NCI-H2107 treated with DMSO at 0.1 percent for 48 hours (cell line): ENCODE measurements at regions not wholly inside any gene's neighbourhood (a gene's known extent, or its start where the extent isn't known, plus 50 kb on each side); places are given as distances from the start of the nearest gene placed in this dataset.

Experiments used
- DNase-seq: peaks from one replicate; lab custom pipeline; 2025; ENCODE audit not compliant: unreplicated experiment; lab: John Stamatoyannopoulos, UW

- DNase-seq = no peak
These were observed 292.6 kb downstream of the NFKBIZ start for GRCh38 chr3:102141928-102142239.

DNA sequence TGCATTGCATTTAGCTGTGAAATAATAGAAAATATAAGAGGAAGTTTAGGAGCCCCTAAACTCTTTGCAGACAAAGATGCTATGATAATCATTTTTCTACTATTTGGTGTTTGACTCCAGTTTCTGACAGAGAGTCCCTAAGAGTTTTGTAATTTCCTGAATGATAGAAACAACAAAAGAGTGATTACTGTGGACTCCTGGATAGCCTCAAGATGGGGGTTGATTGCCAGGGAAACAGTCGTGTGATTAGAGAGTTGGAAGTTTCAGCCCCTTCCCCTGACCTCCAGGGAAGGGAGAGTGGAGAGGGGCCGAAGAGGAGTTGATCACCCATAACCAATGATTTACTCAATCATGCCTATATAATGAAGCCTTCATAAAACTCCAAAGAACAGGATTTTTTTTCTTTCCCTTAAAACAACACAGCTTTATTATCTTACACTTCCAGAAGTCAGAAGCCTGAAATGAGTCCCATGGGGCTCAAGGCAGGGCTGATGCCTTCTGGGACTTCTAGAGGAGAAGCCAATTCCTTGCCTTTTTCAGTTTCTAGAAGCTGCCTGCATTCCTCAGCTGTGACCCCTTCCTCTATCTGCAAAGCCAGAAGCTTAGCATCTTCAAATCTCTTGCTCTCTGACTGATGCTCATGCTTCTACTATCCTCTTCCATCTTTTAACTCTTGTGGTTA, 292.3 kb upstream of the ZPLD1 start:
- no peak for DNase-seq

DNA sequence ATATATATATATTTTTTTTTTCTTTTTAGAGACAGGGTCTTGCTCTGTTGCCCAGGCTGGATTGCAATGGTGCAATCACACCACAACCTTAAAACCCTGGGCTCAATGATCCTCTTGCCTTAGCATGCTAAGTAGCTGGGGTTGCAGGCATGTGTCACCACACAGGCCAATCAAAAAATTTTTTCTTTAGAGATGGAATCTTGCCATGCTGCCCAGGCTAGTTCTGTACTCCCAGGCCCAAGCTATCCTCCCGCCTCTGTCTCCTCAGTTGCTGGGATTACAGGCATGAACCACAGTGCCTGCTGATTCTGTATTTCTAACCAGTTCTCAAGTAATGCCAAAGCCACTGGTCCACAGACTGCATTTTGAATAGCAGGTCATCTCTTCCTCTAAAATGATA, 291.3 kb upstream of the ZPLD1 start:
- DNase-seq = no peak

DNA sequence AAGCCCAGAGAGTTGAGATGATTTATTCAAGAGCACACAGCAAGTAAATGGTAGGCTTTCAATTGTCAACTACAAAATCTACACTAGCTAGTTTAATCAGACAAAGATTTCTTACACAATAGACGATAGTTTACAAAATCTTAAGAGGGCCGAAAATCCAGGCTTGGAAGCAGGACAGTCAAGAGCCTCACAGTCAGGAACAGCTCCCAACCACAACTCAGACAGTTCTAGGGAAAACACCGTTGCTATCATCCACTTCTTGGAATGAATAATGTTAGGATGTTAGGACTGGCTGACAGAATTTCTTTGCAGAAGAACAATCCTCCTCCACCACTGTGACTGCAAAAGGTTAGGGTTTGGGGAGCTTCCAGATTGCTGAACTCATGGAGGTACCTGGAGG, 290.8 kb upstream of the ZPLD1 start:
- no peak for DNase-seq

DNA sequence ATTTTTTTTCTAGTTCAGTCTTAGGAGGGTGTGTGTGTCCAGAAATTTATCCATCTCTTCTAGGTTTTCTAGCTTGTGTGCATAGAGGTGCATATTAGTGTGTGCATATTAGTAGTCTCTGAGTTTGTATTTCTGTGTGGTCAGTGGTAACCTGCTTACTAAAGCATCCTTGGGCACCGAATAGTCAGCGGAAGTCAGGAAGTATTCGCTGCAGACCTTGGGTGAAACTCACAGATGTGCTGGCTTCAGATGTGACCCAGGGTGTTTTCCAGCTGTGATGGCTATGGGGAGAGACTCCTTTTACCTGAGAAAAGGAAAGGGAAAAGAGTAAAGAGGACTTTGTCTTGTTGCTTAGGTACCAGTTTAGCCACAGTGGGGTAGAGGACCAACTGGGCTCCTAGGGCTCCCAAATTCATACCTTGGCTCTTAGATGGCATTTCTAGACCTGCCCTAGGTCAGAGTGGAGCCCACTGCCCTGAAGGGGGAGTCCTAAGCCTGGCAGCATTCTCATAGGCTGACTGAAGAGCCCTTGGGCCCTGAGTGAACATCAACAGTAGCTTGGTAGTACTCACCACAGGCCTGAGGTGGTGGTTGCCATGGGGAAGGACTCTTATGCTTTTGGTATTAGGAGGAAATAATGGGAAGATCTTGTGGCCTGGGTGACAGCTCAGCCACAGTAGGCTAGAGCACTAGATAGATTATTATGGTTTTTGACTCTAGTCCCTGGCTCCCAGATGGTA, 286.0 kb upstream of the ZPLD1 start:
- no peak for DNase-seq

DNA sequence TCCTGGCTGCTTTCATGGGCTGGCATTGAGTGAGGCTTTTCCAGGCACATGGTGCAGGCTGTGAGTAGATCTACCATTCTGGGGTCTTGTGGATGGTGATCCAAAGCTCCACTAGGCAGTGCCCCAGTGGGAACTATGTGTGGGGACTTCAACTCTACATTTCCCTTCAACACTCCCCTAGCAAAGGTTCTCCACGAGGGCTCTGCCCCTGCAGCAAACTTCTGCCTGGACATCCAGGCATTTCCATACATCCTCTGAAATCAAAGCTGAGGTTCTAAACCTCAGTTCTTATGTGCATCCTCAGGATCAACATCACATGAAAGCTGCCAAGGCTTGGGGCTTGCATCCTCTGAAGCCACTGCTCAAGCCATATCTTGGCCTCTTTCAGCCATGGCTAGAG, 282.9 kb upstream of the ZPLD1 start:
- DNase-seq = no peak

DNA sequence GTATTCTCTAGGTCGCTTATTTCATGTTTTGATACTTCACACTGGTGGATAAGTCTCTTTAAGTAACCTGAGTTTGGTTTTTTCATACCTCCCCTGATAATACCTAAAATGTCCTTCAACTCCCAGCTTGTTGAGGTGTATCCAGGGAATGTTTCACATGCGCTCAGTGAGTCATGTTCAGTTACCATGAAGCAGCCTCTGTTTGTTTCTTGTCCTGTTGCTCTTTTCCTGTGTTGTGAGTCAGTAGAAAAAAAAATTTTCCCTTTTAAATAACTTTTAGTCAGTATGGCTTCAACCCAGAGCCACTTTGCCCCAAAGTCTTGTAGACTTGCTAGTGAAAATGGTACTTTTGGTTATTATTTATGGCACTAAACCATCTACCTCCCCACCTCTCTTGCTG, 278.4 kb upstream of the ZPLD1 start:
- no peak for DNase-seq

GRCh38 chr3:102158080-102158740, 276.6 kb upstream of the ZPLD1 start:
- DNase-seq = no peak

DNA sequence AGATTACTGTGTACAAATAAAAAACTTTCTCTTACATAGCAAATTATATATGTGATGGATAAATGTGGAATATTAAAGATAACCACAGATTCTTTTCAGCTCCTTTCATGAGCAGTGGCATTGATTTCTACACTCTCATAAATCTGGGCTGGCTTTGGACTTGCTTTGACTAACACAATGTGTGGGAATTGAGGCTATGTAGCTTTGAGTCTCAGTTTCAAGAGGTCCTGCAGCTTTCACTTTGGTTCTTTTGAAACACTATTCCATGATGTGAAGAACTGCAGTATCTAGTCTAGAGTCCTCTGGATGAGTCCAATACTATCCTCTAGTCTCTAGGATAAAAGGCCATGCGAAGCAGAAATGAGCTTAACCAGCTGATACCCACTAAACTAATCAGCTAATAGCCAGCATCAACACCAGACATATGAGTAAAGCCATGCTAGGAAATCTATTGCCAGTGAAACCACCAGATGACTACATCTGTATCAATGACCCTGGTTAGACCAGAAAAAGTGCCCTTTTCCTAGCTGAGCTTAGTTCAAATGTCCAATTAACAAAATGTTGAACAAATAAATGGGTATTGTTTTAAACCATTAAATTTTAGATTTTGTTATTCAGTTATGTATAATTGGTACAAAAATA, 274.9 kb upstream of the ZPLD1 start:
- DNase-seq = no peak

DNA sequence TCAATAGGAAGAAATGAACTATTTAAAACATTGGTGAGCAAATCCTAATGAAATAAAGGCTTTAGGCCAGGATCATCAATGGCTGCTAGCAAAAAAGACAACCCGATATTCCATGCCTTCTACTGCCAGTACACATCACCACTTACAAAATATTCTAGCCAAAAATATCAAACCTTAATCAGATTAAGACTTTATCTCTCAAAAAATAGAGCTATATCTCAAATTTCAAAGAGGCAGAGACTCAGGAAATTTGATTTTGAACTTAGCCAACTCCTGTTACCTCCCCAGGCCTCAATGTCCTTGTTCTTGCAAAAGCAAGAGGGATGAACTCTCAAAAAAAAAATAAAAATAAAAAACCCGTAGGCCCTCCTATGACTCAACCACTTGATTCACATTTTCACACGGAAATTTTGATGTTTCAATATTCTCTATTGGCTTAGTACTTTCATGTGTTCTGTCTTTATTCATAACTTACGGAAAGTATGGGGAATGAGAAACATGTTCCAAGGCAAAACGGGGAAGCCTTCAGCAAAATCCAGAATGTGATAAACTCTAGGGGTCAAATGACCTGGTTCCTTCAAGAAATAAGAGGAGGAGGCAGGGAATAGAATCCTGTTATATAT, 273.3 kb upstream of the ZPLD1 start:
- DNase-seq = no peak

GRCh38 chr3:102162251-102162650, 272.6 kb upstream of the ZPLD1 start:
- no peak for DNase-seq

DNA sequence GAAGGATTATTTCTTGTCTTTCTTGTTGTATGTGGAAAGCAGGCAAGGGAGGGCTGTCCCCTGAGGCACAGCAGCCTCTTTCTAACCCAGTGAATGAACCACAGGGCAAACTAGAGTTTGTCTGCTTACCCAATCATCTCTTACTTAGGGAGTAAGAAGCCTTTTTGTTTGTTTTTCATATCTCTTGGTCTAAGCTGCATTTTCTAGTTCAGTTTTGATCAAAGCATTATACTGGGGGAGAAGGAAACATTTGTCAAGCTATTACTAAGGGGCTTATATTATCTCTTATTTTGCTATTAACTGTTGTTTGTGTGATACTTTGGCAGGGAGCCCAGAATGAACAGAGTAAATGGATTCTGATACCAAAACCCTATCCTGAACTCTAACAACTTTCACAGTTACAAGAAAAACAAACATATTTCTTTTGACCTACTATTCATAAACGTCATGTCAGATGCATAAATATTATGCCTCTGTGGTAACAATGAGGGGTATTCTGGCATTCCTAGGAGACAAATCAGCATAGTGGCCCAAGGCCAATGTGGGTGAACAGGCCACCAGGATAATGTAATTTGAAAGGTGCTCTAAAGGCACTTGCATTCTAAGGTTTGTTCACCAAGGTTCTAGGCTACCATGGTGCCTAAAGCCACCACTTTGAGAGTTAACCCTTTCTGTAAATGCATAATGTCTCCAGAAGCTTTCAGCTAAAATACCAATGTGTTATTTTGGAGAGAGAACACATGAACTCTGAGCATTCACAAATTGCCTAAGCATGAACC, 271.6 kb upstream of the ZPLD1 start:
- DNase-seq = no peak

GRCh38 chr3:102163818-102164154, 271.0 kb upstream of the ZPLD1 start:
- no peak for DNase-seq

DNA sequence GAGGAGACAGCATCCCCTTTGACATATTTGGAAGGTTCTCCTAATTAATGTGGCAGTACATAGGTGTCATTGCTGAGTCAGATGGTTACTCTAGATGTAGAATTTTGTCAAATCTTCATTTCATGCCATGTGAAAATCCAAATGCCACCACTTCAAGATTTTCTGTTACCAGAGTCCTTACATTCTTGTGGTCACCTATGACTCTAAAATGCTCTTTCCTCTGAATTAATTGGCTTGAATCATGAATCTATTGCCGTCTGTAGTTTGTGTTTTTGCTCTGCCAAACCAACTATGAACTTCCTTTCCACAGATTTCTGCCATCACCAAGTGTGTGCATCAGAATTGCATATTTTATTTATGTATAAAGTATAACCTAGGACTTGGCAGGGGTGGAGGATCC, 269.4 kb upstream of the ZPLD1 start:
- no peak for DNase-seq

DNA sequence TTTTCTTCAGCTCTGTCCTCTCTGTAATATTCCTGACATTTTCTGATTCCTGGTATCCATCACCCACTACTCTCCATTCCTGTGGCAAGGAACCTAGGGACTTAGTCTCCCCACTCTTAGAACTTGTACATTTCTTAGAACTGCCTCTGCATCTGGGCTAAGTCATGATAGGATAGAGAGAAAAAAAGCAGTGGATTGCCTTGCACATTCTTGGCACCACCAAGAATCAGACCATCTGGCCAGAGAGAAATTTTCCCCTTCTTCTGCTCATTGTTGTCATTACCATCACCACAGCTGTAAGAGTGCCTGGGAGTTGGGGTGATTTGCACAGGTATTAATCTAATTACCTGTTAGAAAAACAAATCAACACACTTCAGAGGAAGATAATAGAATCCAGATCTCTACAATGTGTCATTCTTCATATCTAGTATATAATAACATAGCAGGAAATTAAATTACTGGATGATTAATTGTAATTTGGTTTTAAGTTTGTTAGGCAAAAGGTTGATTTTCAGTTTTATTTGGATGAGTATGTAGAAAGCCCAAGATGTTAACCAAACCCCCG, 264.8 kb upstream of the ZPLD1 start:
- DNase-seq = no peak

GRCh38 chr3:102170545-102170944, 264.3 kb upstream of the ZPLD1 start:
- DNase-seq = no peak

GRCh38 chr3:102174312-102174712, 260.5 kb upstream of the ZPLD1 start:
- no peak for DNase-seq

GRCh38 chr3:102174832-102175374, 259.9 kb upstream of the ZPLD1 start:
- DNase-seq = no peak

DNA sequence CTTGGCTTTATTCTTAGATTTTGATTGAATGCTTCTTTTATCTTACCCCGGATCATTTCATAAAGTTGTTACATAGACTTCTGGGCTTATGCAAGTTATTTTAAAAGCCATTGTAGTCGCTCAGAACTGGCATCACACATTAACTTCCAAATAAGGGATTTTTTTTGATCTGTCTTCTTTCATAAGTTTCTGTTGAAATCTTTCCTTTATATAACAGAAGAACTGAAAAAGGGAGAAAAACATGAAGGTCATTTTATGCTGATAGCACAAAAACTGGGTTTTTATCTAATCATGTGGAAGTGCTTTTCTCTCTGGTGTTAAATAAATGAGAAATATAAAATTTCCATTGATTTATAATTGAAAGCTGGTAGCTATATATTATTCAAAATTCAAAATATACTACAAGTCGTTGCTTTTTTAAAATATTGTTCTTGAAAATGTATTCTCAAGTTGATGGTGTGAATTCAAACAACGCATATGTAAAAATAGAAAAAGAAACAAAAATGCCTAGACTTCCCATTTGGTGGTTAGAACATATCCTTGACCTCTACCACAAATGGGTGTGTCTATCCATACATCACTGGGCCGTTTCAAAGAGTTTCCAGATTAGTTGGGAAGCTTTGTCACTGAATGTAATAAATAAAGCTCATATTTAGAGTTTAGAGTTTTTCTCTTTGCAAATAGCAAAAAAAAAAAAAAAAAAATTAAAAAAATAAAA, 258.3 kb upstream of the ZPLD1 start:
- DNase-seq = no peak
